NT2/D1 (cell line): ENCODE measurements at regions not wholly inside any gene's neighbourhood (a gene's known extent, or its start where the extent isn't known, plus 50 kb on each side); places are given as distances from the start of the nearest gene placed in this dataset.

Source experiments
- SUZ12 ChIP-seq: IDR thresholded peaks from 2 replicates; pipeline ENCODE4 v1.6.1; 2011; ENCODE audit not compliant: insufficient read length, insufficient read depth; ENCODE audit errors: extremely low read depth
- YY1 ChIP-seq: IDR thresholded peaks from 2 replicates; pipeline ENCODE4 v1.6.1; 2011; ENCODE audit not compliant: insufficient read length, insufficient read depth
- ZNF274 ChIP-seq: IDR thresholded peaks from 2 replicates; pipeline ENCODE4 v1.6.1; 2011; ENCODE audit warnings: mild to moderate bottlenecking, low read depth, low read length

GRCh38 chr5:2489306-2489705 is 262.2 kb downstream of the IRX2 start:
- TF ChIP-seq ZNF274 (no peak), YY1 (no peak), SUZ12 (no peak)
